GM15510 (cell line): ENCODE measurements at regions not wholly inside any gene's neighbourhood (a gene's known extent, or its start where the extent isn't known, plus 50 kb on each side); places are given as distances from the start of the nearest gene placed in this dataset.

Experiments used
- POLR2A ChIP-seq: IDR thresholded peaks from 3 replicates; pipeline ENCODE4 v1.6.1; 2011; ENCODE audit warnings: borderline replicate concordance; ENCODE audit not compliant: insufficient read length; ENCODE audit errors: extremely low read depth

DNA sequence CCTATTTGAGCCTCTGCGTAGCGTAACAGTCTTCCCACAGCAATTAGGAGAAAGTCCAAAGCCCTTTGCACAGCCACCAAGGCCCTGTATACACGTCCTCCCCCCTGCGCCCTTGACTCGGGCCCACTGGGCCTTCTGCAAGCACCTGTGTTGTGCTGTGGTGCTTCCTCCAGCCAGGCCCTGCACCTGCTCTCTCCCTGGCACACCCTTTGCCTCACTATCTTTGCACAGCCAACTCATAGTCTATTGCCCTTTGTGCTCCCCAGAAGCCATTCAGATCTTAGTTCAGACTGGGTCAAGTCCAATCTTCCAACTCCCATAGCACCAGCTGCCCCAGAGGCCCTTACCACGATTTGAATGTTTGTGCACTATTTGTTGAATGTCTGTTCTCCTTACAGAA lies 271.6 kb upstream of the MGAT5 start:
- no peak for TF ChIP-seq POLR2A

GRCh38 chr2:133985563-133985962 lies 268.3 kb upstream of the MGAT5 start:
- no peak for TF ChIP-seq POLR2A

GRCh38 chr2:133986081-133986837 lies 267.6 kb upstream of the MGAT5 start:
- TF ChIP-seq POLR2A: no peak

DNA sequence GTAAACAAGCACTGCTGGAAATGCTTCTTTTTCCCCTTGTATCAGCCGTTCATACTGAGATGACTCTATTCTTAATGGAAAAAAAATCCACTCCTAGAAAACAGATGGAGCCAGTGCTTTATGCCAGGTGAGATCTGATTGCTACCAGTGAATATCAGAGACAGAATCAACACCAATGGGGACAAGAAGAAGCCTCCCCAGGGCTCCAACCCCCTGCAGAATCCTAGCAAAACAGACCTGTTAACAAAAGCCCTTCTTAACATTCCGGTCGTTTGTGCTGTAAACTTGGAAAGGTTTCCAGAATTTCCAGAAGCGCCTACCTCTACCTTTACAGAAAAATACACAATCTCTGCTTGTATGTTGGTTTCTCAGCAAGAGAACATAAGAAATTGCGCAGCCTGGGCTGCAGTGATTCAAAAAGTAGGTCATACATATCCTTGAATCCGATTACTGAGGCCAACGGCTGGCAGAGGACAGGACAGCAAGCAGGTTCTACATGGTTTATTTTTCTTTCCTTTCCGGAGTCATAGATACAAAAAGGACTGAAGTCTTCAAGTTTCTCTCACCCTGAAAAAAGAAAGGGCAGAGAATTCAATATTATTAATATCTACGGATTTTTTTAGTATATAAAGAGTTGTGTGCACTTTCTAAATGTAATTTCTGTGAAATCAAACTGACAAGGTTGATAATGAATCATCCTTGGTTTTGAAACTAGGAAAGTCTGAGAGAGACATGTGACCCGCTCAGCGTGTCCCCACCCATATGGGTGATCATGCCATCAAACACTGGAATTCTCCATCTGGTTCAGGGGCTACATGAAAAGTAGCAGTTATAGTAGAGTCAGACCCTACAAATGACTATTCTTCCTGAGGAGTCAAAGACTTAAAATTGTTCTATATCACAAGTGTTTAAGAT lies 266.7 kb upstream of the MGAT5 start:
- no peak for TF ChIP-seq POLR2A

GRCh38 chr2:133988316-133988891 lies 265.5 kb upstream of the MGAT5 start:
- TF ChIP-seq POLR2A: no peak

DNA sequence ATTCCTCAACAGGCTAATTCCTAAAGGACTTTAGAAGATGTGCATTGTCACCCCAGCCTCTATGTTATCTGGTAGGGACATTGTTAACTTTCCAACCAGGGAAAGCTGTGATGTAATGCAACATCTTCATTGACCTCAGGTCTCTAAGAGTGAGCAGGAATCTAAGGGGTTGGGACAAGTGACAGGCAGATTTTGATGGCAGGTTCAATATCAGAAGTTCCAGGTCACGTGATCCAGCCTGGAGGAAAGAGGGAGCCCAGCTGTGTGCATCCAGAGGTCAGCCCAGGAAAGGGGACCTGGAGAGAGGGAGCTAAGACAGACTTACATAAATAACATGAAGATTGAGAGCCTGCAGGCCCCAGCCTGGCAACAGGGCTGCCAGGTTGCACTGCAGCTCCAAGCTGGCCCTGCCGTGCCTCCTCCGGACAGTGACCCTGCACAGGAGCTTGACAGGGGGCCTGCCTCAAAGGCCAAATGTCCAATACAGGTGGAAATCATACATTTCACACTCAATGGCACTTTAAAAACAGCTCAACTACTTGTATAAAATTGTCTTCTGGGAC lies 262.2 kb upstream of the MGAT5 start:
- no peak for TF ChIP-seq POLR2A

DNA sequence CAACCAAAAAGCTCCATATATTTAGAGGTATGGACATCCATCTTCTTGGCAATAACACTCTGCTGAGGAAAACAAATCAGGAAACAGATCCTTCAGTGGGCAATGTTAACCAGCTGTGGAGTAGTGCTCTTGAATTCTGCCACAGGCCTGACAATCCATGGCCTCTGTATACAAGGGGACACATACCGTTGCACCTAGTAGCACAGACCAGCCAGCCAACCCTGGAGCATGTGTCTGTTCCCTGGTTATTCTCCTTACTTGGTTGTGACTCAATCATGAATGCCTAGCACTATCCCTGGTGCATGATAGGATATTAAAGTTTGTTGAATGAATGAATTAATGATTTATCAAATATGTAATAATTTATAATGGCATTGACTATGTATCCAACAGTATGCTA lies 261.4 kb upstream of the MGAT5 start:
- no peak for TF ChIP-seq POLR2A

- TF ChIP-seq POLR2A: no peak
Observed at GRCh38 chr2:133993160-133993559, 260.7 kb upstream of the MGAT5 start.

DNA sequence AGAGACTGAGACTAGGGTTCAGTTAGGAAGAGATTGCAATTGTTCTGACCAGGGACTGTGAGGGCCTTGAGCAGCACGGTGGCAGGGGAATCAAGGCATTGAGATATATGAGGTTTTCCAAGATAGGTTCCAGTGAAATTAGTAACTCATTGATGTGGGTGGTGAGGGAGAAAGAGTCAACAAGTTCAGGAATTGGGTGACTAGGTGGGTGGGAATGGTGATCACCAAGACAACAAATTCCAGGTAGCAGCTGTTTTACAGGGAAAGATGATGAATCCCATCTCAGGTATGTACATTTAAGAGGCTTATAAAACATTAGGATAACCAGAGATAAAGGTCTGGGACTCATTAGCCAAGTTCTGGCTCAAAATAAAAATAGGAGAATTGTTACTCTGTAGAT lies 251.5 kb upstream of the MGAT5 start:
- TF ChIP-seq POLR2A: no peak

DNA sequence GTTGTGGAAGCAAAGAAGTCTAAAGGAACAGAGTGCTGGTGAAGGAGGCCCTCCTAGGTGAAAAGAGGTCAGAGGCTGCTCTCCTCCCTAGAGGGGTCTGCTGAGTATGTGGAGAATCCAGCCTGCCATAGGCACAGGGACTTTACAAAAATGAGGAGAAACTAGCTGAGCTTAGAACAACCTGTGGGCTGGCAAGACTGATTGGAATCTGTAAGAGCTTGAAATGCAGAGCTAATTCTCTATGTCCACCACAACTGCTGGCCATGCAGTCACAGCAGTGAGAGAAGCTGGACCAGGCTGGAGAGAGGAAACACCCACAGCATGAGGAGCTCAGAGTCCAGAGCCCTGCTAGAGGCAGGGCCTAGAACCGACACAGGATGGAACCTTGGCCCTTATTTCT lies 251.0 kb upstream of the MGAT5 start:
- no peak for TF ChIP-seq POLR2A

DNA sequence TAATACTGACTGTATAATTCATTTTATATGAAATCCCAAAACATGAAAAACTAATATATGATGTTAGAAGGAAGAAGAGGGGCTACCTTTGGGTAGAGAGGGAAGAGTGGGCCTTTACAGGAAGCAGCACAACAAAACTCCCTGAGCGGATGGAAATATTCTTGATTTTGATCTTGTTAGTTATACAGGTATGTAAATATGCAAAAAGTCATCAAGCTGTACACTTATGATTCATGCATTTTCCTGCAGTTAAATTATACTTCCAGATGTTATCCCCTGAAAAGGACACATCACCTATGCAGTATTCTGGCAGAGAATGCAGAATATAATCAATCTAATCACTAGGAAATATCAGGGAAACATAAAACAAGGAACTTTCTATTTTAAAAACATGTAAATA lies 249.4 kb upstream of the MGAT5 start:
- no peak for TF ChIP-seq POLR2A

DNA sequence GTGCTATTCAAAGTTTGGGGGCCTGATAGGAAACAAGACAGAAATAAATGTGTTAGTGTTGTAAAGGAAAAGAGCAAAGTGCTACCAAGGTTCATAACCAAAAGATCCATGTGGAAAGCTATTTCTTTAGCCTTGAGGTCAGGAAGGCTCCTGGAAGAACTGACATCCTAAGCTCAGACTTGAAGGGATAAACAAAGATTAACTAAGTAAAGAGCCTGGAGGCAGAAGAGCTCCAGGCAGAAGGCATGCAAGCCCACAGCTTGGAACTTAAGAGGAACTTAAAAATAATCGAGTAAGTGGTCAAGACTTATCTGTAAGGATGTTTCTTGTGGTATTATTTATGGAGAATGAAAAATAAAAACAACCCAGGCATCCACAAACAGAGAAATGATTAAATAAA lies 245.0 kb upstream of the MGAT5 start:
- TF ChIP-seq POLR2A: no peak

- TF ChIP-seq POLR2A: no peak
Observed at GRCh38 chr2:134009440-134009839, 244.4 kb upstream of the MGAT5 start.

DNA sequence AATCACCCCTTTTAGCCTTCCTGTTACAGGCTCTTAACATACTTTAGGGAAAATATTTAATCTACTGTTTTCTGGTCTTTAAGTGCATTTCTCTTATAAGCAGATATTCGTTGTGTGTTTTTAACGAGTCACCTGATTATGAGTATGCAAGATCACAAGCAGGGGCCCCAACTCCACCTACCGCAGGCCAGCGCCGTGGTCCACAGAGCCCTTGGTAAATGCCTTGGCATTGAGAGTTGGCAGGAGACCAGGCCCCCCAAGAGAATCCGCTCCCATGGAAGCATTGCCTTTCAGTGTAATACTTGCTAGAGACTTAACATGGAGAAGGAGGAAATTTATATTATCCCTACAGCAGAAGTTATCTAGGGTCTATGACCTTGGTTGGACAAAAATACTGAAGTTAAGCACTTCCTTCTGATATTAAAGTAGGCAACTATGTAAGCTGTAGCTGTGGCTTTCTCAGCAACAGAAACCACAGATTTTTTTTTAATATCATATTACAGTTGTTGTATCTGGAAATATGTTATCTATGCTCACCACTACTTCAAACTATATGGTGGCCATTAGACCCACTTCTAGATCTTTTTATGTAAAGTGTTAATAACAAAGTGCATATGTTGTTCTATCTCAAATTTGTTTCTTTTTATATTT lies 241.8 kb upstream of the MGAT5 start:
- TF ChIP-seq POLR2A: no peak

GRCh38 chr2:134014196-134014960 lies 239.5 kb upstream of the MGAT5 start:
- TF ChIP-seq POLR2A: no peak

GRCh38 chr2:134019871-134020270 lies 234.0 kb upstream of the MGAT5 start:
- no peak for TF ChIP-seq POLR2A
